SK-N-SH treated with all-trans-retinoic acid at 6 μM for 48 hours (cell line): ENCODE measurements at regions not wholly inside any gene's neighbourhood (a gene's known extent, or its start where the extent isn't known, plus 50 kb on each side); places are given as distances from the start of the nearest gene placed in this dataset.

Experiments
- ATAC-seq: fragments of 200-7000 bp; cut with Tn5 transposase; 3 replicates; pipeline ENCODE4 v1.9.1; 2020; ENCODE audit warnings: mild to moderate bottlenecking, moderate library complexity
- ARNTL ChIP-seq: fragments of 450-650 bp; formaldehyde crosslinking; IDR thresholded peaks from 2 replicates; pipeline ENCODE4 v1.5.0; 2020; ENCODE audit warnings: low read depth, mild to moderate bottlenecking, moderate library complexity, borderline replicate concordance
- BACH2 ChIP-seq: fragments of 250-450 bp; sonication (Bioruptor Pico); IDR thresholded peaks from 2 replicates; pipeline ENCODE4 v1.9.0; 2021; ENCODE audit warnings: mild to moderate bottlenecking, borderline replicate concordance
- CSDC2 ChIP-seq: fragments of 250-450 bp; sonication (Bioruptor Pico); IDR thresholded peaks from 2 replicates; pipeline ENCODE4 v1.5.0; 2020; ENCODE audit warnings: mild to moderate bottlenecking, moderate library complexity
- ESRRG ChIP-seq: fragments of 250-450 bp; sonication (Bioruptor Pico); IDR thresholded peaks from 2 replicates; pipeline ENCODE4 v1.6.1; 2021; ENCODE audit warnings: mild to moderate bottlenecking
- GLIS3 ChIP-seq: fragments of 250-450 bp; sonication (Bioruptor Pico); IDR thresholded peaks from 2 replicates; pipeline ENCODE4 v1.5.0; 2020; ENCODE audit warnings: mild to moderate bottlenecking, moderate library complexity
- ISL1 ChIP-seq: fragments of 250-450 bp; sonication (Bioruptor Pico); IDR thresholded peaks from 2 replicates; pipeline ENCODE4 v2.1.2; 2022; ENCODE audit warnings: mild to moderate bottlenecking, moderate library complexity
- OSR1 ChIP-seq: fragments of 250-450 bp; sonication (Bioruptor Pico); IDR thresholded peaks from 2 replicates; pipeline ENCODE4 v1.8.0; 2022; ENCODE audit warnings: moderate library complexity, mild to moderate bottlenecking, inconsistent platforms
- PPARA ChIP-seq: fragments of 250-450 bp; sonication (Bioruptor Pico); IDR thresholded peaks from 2 replicates; pipeline ENCODE4 v1.5.0; 2020; ENCODE audit warnings: mild to moderate bottlenecking, borderline replicate concordance
- RARB ChIP-seq: fragments of 250-450 bp; sonication (Bioruptor Pico); IDR thresholded peaks from 2 replicates; pipeline ENCODE4 v1.8.0; 2021; ENCODE audit warnings: mild to moderate bottlenecking, moderate library complexity
- SNAI2 ChIP-seq: fragments of 250-450 bp; sonication (Bioruptor Pico); IDR thresholded peaks from 2 replicates; pipeline ENCODE4 v1.5.0; 2020; ENCODE audit warnings: mild to moderate bottlenecking, moderate library complexity
- TCF4 ChIP-seq: fragments of 250-450 bp; sonication (Bioruptor Pico); IDR thresholded peaks from 2 replicates; pipeline ENCODE4 v1.8.0; 2021; ENCODE audit warnings: mild to moderate bottlenecking, moderate library complexity, borderline replicate concordance
- TOX ChIP-seq: fragments of 250-450 bp; sonication (Bioruptor Pico); IDR thresholded peaks from 2 replicates; pipeline ENCODE4 v1.8.0; 2021; ENCODE audit warnings: mild to moderate bottlenecking, moderate library complexity, borderline replicate concordance
- ZC3H10 ChIP-seq: fragments of 250-450 bp; sonication (Bioruptor Pico); IDR thresholded peaks from 2 replicates; pipeline ENCODE4 v1.5.1; 2021; ENCODE audit warnings: mild to moderate bottlenecking, moderate library complexity
- ZFP3 ChIP-seq: fragments of 250-450 bp; sonication (Bioruptor Pico); IDR thresholded peaks from 2 replicates; pipeline ENCODE4 v1.5.0; 2020; ENCODE audit warnings: mild to moderate bottlenecking, moderate library complexity
- ZFP30 ChIP-seq: fragments of 450-650 bp; formaldehyde crosslinking; IDR thresholded peaks from 2 replicates; pipeline ENCODE4 v1.5.0; 2022; ENCODE audit warnings: mild to moderate bottlenecking, moderate library complexity
- ZNF565 ChIP-seq: fragments of 450-650 bp; formaldehyde crosslinking; conservative IDR thresholded peaks from 2 replicates; pipeline ENCODE4 v1.5.0; 2020; ENCODE audit warnings: low read depth, mild to moderate bottlenecking, moderate library complexity
- ZNF70 ChIP-seq: fragments of 450-650 bp; formaldehyde crosslinking; IDR thresholded peaks from 2 replicates; pipeline ENCODE4 v1.5.0; 2020; ENCODE audit warnings: mild to moderate bottlenecking, moderate library complexity
- ZNF8 ChIP-seq: fragments of 450-650 bp; formaldehyde crosslinking; IDR thresholded peaks from 2 replicates; pipeline ENCODE4 v1.5.0; 2020; ENCODE audit warnings: mild to moderate bottlenecking, moderate library complexity
- TF ChIP-seq, protein P1 (sequence below): fragments of 250-450 bp; sonication (Bioruptor Pico); IDR thresholded peaks from 2 replicates; pipeline ENCODE4 v1.8.0; 2021; ENCODE audit warnings: low read depth, mild to moderate bottlenecking, moderate library complexity, borderline replicate concordance
- TF ChIP-seq, protein P2 (sequence below): fragments of 250-450 bp; sonication (Bioruptor Pico); IDR thresholded peaks from 2 replicates; pipeline ENCODE4 v1.5.1; 2020; ENCODE audit warnings: low read depth, mild to moderate bottlenecking, moderate library complexity
- TF ChIP-seq, protein P3 (sequence below): fragments of 250-450 bp; sonication (Bioruptor Pico); IDR thresholded peaks from 2 replicates; pipeline ENCODE4 v1.5.1; 2021; ENCODE audit warnings: mild to moderate bottlenecking, moderate library complexity
- TF ChIP-seq, protein P4 (sequence below): fragments of 250-450 bp; sonication (Bioruptor Pico); IDR thresholded peaks from 2 replicates; pipeline ENCODE4 v1.8.0; 2020; ENCODE audit warnings: mild to moderate bottlenecking, moderate library complexity, borderline replicate concordance

DNA sequence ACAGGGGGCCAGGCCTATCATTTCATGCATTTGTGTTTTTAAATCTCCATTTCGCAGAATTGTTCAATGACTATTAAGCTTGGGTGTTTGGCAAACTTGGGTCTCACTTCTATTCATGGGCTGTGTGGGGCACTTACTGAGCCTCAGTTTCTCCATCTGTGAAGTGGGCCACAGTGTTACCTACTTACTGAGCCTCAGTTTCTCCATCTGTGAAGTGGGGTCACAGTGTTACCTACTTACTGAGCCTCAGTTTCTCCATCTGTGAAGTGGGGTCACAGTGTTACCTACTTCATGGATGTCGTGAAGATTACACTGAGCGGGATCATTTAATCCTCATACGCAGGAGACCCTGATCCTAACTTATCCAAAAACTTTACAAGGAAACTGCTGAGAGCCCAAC lies 115.1 kb upstream of the STX18 start:
- no peak for ATAC-seq
- TF ChIP-seq, protein P1, sequence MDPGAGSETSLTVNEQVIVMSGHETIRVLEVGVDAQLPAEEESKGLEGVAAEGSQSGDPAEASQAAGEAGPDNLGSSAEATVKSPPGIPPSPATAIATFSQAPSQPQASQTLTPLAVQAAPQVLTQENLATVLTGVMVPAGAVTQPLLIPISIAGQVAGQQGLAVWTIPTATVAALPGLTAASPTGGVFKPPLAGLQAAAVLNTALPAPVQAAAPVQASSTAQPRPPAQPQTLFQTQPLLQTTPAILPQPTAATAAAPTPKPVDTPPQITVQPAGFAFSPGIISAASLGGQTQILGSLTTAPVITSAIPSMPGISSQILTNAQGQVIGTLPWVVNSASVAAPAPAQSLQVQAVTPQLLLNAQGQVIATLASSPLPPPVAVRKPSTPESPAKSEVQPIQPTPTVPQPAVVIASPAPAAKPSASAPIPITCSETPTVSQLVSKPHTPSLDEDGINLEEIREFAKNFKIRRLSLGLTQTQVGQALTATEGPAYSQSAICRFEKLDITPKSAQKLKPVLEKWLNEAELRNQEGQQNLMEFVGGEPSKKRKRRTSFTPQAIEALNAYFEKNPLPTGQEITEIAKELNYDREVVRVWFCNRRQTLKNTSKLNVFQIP (CRISPR knock-in tag), result no peak
- TF ChIP-seq, protein P2, sequence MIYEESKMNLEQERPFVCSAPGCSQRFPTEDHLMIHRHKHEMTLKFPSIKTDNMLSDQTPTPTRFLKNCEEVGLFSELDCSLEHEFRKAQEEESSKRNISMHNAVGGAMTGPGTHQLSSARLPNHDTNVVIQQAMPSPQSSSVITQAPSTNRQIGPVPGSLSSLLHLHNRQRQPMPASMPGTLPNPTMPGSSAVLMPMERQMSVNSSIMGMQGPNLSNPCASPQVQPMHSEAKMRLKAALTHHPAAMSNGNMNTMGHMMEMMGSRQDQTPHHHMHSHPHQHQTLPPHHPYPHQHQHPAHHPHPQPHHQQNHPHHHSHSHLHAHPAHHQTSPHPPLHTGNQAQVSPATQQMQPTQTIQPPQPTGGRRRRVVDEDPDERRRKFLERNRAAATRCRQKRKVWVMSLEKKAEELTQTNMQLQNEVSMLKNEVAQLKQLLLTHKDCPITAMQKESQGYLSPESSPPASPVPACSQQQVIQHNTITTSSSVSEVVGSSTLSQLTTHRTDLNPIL, result no peak
- no peak for TF ChIP-seq ZNF8 (CRISPR knock-in tag)
- no peak for TF ChIP-seq BACH2 (CRISPR knock-in tag)
- TF ChIP-seq, all 23 proteins: peak for 0

DNA sequence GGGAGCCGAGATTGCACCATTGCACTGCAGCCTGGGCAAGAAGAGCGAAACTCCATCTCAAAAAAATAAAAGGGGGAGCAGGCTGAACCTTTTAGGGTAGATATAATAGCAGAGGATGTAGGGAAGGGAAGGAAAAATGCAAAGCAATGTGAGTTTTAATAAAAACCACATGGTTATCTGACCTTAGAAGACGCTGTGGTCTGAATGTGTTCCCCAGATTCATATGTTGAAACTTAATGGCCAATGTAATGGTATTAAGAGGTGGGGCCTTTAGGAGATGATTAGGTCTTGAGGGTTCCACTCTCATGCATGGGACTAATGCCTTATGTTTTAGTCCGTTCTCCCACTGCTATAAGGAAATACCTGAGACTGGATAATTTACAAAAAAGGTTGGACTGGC lies 114.1 kb upstream of the STX18 start:
- no peak for ATAC-seq
- TF ChIP-seq TCF4 (CRISPR knock-in tag), result no peak

DNA sequence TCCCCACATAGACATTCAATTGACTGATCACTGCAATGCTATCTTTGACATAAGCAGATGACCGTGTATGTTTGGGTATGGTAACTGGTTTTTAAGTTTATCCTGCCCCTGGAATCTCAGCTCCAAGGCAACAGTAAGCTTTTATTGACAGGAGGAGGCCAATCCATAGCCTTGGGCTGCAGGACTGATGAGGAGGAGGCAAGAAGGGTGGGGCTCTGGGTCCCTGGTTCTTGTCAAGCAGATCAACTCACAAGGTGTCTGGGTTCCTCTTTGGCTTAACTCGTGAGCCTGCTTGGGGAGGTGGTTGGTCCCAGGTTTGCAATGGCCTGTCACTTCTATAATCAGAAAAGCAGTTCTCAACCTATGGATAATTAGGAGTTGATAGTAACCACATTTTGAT lies 113.2 kb upstream of the STX18 start:
- TF ChIP-seq, protein P3, sequence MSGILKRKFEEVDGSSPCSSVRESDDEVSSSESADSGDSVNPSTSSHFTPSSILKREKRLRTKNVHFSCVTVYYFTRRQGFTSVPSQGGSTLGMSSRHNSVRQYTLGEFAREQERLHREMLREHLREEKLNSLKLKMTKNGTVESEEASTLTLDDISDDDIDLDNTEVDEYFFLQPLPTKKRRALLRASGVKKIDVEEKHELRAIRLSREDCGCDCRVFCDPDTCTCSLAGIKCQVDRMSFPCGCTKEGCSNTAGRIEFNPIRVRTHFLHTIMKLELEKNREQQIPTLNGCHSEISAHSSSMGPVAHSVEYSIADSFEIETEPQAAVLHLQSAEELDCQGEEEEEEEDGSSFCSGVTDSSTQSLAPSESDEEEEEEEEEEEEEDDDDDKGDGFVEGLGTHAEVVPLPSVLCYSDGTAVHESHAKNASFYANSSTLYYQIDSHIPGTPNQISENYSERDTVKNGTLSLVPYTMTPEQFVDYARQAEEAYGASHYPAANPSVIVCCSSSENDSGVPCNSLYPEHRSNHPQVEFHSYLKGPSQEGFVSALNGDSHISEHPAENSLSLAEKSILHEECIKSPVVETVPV (CRISPR knock-in tag), result no peak
- TF ChIP-seq ZNF70 (CRISPR knock-in tag) (no peak), ISL1 (CRISPR knock-in tag) (no peak), TOX (CRISPR knock-in tag) (no peak), ZFP3 (CRISPR knock-in tag) (no peak), BACH2 (CRISPR knock-in tag) (no peak), GLIS3 (CRISPR knock-in tag) (no peak), OSR1 (no peak), ZC3H10 (CRISPR knock-in tag) (no peak), ZNF565 (CRISPR knock-in tag) (no peak), ESRRG (CRISPR knock-in tag) (no peak), ZFP30 (no peak), RARB (CRISPR knock-in tag) (no peak), SNAI2 (CRISPR knock-in tag) (no peak), ZNF8 (CRISPR knock-in tag) (no peak), CSDC2 (no peak), TCF4 (CRISPR knock-in tag) (no peak)
- TF ChIP-seq, protein P2, result no peak
- TF ChIP-seq, all 23 proteins: peak for 0
- no peak for ATAC-seq

DNA sequence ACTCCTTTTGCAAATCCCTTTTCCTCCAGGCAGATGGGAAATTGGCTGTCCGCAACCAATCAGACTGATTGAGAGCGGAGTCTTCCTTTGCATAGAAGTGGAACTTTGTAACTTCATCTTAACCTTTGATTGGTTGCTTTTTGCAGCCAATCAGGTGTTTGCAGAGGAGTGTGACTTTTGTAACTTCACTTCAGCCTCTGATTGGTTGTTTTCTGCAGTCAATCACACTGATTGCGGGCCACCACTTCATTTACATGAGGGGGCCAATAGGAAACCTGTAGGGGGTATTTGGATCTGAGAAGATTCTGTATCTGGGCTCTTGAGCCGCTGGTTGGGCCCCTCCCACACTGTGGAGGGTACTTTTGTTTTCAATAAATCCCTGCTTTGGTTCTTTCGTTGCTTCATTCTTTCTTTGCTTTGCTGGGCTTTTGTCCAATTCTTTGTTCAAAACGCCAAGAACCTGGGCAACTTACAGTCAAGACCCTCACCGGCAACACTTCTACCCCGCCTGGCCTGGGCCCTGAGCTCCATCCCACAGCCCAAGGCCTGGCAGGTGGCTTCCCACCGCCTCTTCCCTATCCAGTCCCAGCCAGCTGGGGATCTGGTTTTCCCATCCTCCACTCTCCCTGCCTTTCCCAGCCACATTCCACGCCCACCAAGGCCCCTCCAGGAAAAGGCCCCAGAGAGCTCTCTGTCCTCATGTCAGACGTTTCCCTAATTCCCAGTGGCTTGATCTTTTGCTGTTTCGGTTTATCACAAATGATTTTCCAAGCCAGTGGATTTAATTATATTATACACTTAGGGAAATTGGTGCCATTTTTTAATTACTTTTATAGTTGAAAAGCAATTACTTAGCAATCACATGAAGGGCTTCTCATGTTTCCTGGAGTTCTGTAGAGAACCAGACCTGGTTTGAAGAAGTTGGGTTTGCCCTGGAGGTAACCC lies 110.2 kb upstream of the STX18 start:
- TF ChIP-seq TCF4 (CRISPR knock-in tag), result no peak
- TF ChIP-seq, protein P3 (CRISPR knock-in tag), result no peak
- TF ChIP-seq BACH2 (CRISPR knock-in tag), result no peak
- no peak for ATAC-seq

DNA sequence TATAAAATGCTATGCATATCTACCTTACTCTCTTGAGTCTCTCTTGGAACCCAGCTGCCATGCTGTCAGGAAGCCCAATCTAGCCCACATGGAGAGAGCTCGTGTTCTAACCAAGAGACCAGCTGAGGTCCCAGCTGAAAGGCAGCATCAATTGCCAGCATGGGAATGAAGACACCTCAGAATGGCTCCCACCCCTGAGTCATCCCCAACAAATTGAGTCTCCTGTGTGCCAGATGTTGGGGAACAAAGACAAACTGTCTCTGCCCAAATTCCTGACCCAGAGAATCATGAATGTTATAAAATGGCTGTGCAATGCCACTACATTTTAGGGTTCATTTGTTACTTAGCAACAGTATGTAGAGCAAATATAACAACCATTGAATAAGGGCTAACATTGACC lies 105.2 kb upstream of the STX18 start:
- ATAC-seq, result no peak
- TF ChIP-seq ZNF70 (CRISPR knock-in tag) (no peak), ZFP3 (CRISPR knock-in tag) (no peak), ARNTL (no peak), CSDC2 (no peak), SNAI2 (CRISPR knock-in tag) (no peak), ZNF565 (CRISPR knock-in tag) (no peak), BACH2 (CRISPR knock-in tag) (no peak), PPARA (CRISPR knock-in tag) (no peak), ZNF8 (CRISPR knock-in tag) (no peak)
- TF ChIP-seq, protein P4, sequence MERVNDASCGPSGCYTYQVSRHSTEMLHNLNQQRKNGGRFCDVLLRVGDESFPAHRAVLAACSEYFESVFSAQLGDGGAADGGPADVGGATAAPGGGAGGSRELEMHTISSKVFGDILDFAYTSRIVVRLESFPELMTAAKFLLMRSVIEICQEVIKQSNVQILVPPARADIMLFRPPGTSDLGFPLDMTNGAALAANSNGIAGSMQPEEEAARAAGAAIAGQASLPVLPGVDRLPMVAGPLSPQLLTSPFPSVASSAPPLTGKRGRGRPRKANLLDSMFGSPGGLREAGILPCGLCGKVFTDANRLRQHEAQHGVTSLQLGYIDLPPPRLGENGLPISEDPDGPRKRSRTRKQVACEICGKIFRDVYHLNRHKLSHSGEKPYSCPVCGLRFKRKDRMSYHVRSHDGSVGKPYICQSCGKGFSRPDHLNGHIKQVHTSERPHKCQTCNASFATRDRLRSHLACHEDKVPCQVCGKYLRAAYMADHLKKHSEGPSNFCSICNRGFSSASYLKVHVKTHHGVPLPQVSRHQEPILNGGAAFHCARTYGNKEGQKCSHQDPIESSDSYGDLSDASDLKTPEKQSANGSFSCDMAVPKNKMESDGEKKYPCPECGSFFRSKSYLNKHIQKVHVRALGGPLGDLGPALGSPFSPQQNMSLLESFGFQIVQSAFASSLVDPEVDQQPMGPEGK, result no peak
